Activated CD4-positive, alpha-beta T cell treated with anti-CD3 and anti-CD28 coated beads, Interleukin-2, amount 50 U/mL, for 16 hours (primary cell): ENCODE measurements at regions not wholly inside any gene's neighbourhood (a gene's known extent, or its start where the extent isn't known, plus 50 kb on each side); places are given as distances from the start of the nearest gene placed in this dataset.
A peak's percentile ranks its signal among the peaks of the same experiment; 100 is the strongest.

Source experiments
- DNase-seq: peaks from one replicate; pipeline ENCODE4 v3.0.0-alpha.2; 2020

- DNase-seq = peak; percentile 89
These were observed 54.2 kb downstream of the S1PR1 start for GRCh38 chr1:101290922-101291561.

- DNase-seq = peak; percentile 87
These were observed 55.0 kb downstream of the S1PR1 start for GRCh38 chr1:101291562-101292380.

DNA sequence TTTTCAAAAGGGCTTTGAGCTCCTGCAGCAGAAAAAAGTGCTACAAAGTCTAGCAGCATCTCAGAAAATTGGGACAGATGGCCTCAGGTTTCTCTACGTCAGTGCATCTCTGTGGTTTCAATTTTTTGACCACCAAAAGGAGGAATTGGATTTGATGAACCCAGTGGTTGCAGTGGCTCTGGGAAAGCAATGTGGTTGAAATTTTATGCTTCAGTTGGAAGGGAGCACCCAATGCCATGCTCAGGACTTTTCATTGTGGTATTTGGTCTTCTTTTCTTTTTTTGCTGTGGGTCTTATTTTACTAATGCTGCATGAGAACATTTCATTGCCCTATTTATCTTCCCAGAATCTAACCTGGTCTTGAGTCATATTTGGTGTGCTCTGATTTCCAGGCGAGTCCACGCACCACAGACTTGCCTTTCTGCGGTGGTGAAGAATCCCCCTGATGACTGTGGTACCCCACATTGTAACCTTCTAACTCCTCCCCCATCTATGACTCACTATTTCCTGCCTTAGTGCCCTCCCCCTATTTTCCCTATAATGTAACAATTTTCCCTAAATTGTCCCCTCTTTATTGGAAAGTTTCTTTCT, 56.7 kb downstream of the S1PR1 start:
- peak; percentile 87 for DNase-seq

DNA sequence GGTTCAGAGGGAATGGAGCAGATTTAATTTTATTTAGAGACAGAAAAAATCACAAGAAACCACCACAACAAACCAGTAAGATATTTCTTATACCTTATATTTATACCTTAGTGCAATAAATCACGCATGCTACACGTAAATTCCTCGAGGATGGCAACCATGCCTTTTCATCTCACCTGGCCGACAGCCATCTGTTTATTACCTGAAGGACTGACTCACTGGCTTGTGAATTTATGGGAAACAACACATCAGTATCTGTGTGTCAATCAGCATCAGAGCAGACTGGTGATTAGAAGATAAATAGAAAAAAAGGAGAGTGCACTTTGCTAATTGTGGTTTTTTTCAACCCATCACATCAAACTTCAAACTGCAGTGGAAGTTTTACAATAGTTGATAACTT, 58.4 kb downstream of the S1PR1 start:
- DNase-seq = no peak

DNA sequence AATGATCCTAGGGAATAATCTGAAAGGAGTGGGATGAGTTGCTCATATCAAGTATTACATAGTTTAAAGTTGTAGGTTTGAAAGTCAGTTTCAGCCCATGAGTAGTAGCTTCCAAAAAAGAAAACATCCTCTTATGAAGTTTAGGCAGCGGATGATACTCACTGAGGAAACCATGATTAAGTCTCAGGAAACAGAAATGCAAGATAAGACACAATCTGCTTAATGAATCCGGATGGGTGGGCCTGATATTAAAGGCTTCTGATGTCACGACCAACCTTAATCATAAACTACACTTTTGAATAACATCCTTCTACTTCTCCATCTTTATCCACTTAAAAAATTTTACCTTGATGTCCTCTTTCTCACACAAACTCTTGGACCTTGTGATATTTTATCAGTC, 61.8 kb downstream of the S1PR1 start:
- no peak for DNase-seq

DNA sequence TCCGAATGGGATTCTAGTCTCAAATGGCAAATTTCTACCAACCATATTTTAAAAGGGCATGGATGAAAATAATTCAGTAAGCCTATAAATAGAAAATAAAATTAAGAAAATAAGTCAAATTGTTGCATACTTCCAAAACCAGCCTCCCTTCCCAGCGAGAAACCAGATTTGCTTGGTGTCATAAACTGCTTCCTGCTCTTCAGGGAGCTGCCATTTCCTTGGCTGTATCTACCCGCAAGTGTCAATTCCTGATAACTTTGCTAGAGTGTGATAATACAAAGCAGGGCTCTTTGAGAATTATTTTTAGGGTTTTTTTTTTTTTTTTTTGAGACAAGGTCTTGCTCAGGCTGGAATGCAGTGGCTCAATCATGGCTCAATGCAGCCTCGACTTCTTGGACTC, 62.3 kb downstream of the S1PR1 start:
- no peak for DNase-seq

GRCh38 chr1:101299710-101300109, 62.9 kb downstream of the S1PR1 start:
- no peak for DNase-seq

DNA sequence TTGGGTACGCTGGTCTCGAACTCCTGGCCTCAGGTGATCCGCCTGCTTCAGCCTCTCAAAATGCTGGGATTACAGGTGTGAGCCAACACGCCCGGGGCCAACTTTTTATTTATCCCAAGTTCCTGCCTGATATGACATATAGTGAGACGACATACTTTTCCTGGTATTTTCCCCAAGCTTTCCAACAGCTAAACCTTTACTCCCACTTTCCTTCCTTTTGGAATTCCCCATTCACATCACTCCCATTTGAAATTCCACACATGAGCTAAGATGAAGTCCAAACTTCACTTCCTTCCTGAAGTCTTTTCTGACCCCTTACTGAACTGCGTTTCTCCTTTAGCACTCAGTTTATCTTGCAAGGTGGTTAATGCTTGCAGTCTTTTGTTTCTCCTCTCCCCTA, 64.1 kb downstream of the S1PR1 start:
- no peak for DNase-seq

DNA sequence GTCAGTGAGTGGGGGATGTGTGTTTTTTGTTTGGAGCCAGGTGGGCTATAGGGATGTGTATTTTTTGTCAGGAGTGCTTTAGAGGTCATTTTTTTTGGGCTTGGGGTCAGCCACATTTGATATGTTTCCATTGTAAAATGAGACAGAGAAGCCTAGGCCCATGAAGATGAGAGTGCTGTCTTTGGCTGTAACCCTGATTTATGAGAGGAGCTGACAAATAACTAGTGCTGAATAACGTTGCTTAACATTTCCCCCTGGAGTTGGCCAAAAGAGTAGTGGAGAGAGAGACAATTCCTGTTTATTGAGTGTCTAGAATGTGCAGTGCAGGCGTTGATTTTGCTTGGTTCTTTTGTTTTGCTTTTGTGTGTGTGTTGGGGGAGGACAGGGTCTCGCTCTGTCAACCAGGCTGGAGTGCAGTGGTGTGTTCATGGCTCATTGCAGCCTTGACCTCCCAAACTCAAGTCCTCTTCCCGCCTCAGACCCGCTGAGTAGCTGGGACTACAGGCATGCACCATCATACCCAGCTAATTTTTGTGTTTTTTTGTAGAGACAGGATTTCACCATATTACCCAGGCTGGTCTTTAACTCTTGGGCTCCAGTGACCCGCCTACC, 64.7 kb downstream of the S1PR1 start:
- no peak for DNase-seq

DNA sequence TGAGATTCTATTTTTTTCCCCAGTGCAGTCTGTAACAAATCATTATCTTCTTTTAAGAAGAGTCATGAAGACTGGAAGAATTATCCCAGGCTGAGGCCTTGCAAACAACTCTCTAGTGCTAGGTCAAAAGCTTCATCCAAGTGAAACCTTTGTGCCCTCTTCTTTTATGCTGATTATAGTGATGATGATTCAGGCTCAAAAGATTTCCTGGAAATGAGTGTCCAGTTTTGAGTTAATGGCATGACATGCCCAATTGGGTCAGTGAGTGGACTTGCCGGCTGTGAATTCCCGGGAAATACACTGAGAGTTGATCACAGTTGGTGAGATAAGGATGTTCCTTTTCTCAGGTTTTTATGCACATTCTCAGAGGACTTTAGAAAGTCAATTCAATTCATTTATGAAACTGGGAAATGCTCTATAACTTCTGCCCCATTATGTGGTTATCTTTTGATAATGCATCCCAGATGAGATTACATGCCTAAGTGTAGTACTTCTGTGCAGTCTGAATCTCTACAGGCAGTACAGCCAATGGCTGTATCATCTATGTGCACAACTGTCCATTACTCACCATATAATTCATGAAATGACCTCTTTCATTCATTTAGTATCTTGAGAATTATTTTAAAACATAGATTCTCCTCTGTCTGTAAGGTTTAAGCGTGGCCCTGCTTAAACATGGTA, 66.2 kb downstream of the S1PR1 start:
- DNase-seq = no peak

DNA sequence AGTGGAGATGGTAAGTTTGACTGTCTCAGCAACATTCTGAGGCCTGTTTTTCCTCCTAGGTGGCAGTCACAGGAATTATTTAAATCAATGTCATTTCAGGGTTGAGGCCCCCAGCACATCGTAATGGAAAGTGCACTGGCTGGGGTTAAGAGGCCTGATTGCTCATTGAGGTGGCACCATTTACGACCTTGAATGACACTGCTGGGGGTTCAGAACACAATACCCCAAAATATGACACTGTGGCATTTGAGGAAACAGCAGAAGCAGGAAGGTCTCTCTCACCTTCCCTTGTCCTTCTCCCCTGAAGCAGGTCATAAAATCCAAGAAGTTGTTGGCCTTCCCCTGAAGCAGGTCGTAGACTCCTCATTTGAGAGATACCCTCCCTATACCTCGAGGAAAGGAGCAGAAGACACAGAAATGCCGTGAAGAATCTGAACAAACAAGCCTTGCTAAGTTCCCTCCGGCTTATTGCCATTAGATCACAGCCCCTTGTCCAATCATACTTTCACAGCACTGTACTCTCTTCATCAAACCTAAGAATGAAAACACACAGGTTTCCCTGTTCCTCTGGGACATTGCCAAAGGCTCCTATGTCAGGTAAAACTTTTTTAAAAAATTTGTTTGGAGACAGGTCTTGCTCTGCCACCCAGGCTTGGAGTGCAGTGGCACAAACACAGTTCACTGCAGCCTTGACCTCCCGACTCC, 71.3 kb downstream of the S1PR1 start:
- no peak for DNase-seq

DNA sequence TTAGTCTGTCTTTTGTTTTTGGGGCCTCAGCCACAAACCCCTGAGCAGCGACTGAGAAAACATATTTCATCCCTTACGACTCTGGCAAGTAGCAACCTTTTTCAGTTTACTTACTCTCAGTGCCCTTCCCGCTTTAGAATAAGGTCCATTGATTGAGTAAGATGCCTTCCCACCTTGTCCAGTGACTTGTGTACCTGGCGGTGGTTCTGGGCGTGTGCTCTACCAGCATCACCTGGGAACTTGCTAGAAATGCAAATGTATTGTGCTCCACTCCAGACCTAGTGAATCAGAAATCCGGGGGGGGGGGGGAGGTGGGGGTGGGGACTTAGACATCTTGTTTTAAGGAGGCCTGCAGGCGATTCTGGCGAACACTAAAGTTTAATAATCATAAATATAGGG, 72.1 kb downstream of the S1PR1 start:
- DNase-seq = no peak

GRCh38 chr1:101309334-101310311, 72.8 kb downstream of the S1PR1 start:
- DNase-seq = peak; percentile 79

DNA sequence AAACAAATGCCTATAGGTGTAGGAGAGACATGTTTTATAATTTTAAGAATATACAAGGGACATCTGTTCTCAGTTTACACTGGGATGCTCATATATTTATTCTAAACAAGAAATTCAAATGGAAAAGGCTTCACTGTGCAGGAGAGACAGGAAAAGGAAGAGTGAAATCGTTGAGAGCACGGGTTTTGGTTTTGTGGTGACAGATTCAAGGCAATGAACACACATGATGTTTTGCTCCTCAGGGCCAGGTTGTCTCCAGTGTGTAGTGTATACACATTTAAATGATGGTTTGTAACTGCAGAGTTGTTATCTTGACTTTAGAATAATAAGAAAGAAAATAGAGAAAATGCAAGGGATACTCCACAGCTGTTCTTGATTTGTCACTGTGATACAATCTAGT, 73.7 kb downstream of the S1PR1 start:
- DNase-seq = peak; percentile 37

DNA sequence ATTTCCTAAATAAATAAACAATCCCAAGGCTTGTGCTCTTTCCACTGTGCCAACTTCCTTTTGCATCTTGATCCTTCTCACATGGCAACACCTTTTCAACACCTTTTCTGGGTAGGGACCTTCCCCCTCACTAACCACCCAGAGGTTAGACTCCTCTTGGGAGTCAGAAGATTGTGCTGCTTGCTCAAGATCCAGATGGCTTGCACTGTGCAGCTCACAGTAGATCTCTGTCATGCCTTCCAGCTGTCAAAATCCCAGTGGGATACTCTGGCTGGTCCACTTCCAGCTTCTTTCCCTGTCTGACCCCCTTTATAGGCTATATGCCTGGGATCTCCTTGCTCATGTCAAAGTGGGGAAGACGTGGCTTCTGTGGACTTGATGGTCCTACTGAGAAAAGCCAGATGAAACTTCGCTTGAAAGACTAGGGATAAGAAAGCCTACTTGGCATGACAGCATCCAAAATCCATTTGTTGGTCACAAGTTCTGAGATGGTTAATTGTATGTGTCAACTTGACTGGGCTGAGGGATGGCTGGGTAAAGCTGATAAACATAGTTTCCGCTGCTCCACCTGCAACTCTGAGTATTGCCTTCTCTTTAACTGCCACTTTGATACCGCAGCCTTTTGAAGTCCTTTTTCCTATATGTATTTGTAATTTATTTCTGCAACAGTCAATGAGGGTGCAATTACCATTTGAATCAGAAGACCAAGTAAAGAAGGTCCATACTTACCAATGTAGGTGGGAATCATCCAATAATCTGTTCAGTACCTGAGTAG, 74.5 kb downstream of the S1PR1 start:
- peak; percentile 34 for DNase-seq

DNA sequence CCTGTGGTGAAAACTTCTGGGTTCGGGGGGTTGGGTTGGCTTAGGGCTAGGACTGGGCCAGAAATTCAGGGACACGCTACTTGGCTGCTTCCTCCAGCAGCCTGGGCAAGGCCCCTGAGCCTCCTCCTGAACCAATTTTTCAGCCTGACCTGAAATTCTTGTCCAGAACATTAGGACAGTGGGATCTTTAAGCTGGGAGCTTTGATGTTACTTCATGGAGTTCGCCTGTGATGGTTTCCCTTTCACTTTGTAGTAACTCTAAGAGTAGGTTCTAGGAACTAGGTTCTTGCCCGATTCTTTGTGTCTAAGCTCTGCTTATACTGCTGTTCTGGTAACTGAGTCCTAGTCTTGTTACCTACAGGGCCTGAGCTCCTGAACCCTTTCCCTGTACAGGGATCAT, 75.3 kb downstream of the S1PR1 start:
- peak; percentile 32 for DNase-seq

GRCh38 chr1:101313356-101313755, 76.5 kb downstream of the S1PR1 start:
- DNase-seq = no peak

DNA sequence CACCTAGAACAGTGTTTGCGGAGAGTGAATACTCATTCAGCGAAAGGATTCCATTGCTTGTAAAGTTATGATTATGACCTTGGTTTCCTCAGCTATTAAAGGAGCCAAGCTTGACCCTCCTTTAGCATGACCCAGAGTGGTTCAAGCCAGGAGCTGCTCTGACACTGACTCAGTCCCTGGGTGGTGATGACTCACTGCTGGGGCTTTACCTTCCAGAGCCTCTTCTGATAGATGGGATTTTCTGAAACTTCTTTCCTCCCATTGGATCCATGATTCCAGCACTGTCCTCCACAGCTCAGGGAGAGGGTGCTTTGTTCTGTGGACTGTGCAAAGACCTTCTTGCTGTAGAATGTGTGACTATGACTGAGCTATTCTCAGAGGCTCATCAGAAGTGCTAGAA, 77.4 kb downstream of the S1PR1 start:
- DNase-seq = peak; percentile 51

DNA sequence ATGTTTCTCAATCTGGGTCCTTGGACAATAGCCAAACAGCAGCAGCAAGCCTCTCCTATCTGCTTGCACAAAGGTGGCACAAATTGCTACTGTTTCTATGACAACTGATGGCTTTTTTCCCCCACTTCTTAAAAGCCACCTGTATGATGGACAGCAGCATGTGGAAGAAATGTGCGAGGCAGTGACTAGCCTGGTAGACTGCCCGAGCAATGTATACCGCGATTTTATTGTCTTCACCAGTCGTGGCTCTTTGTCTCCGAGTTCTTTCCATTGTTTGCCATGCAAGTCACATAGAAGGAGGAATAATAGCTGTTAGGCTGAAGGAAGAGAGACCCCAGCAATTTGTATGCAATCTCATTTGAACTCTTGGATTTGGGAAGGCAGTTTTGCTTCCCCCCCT, 79.4 kb downstream of the S1PR1 start:
- no peak for DNase-seq

DNA sequence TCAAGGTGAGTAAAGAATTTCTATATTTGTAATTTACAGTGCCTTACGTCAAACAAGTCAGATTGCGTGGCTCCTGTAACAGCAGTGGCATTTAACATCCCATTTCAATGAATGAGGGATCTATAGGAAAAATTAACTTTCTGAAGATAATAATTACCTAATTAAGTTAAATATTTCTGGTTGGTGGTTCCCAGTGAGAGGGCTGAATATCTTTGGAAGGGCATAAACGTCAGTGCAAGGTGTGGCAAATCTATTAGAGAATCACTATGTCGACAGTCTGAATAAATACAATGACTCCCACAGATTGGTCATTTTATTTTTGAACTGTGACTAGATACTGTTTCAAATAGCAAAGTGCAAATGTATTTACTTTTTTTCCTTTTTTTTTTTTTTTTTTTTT, 80.0 kb downstream of the S1PR1 start:
- no peak for DNase-seq

- DNase-seq = no peak
These were observed 80.8 kb downstream of the S1PR1 start for GRCh38 chr1:101317590-101317989.
